Hepatocyte (in vitro differentiated cells): ENCODE measurements at regions not wholly inside any gene's neighbourhood (a gene's known extent, or its start where the extent isn't known, plus 50 kb on each side); places are given as distances from the start of the nearest gene placed in this dataset.

ENCODE experiments used
- DNase-seq: peaks from one replicate; pipeline ENCODE4 v3.0.0-alpha.2; 2016; ENCODE audit warnings: low spot score
- H2AFZ ChIP-seq: fragments of 200-600 bp; sonication (generic); 2 replicates; pipeline ENCODE4 v1.6.0; 2016; ENCODE audit warnings: antibody characterized with exemption, mild to moderate bottlenecking
- H3K27ac ChIP-seq: fragments of 200-600 bp; sonication (generic); 2 replicates; pipeline ENCODE4 v1.5.1; 2016; ENCODE audit warnings: mild to moderate bottlenecking
- H3K27me3 ChIP-seq: fragments of 200-600 bp; sonication (generic); 2 replicates; pipeline ENCODE4 v1.6.1; 2016
- H3K36me3 ChIP-seq: fragments of 200-600 bp; sonication (generic); replicated peaks from 2 replicates; pipeline ENCODE4 v1.5.1; 2016; ENCODE audit warnings: low read depth; ENCODE audit not compliant: insufficient read depth
- H3K4me1 ChIP-seq: fragments of 200-600 bp; sonication (generic); 2 replicates; pipeline ENCODE4 v1.5.1; 2016; ENCODE audit warnings: mild to moderate bottlenecking, moderate library complexity; ENCODE audit not compliant: insufficient read depth
- H3K4me2 ChIP-seq: fragments of 200-600 bp; sonication (generic); 2 replicates; pipeline ENCODE4 v1.6.0; 2016
- H3K4me3 ChIP-seq: fragments of 200-600 bp; sonication (generic); 2 replicates; pipeline ENCODE4 v1.5.1; 2016; ENCODE audit warnings: mild to moderate bottlenecking
- H3K79me2 ChIP-seq: fragments of 200-600 bp; sonication (generic); 2 replicates; pipeline ENCODE4 v1.6.0; 2017; ENCODE audit warnings: mild to moderate bottlenecking
- H3K9me2 ChIP-seq: fragments of 200-600 bp; sonication (generic); replicated peaks from 2 replicates; pipeline ENCODE4 v1.6.0; 2017; ENCODE audit warnings: mild to moderate bottlenecking; ENCODE audit not compliant: insufficient read depth
- H3K9me3 ChIP-seq: fragments of 200-600 bp; sonication (generic); 2 replicates; pipeline ENCODE4 v1.5.1; 2016; ENCODE audit warnings: low read depth, mild to moderate bottlenecking
- H4K20me1 ChIP-seq: fragments of 200-600 bp; sonication (generic); 2 replicates; pipeline ENCODE4 v1.6.0; 2016; ENCODE audit warnings: mild to moderate bottlenecking; ENCODE audit not compliant: insufficient read depth, poor library complexity, severe bottlenecking
- CTCF ChIP-seq: fragments of 200-600 bp; sonication (generic); IDR thresholded peaks from 2 replicates; pipeline ENCODE4 v1.5.1; 2016; ENCODE audit warnings: antibody characterized with exemption, mild to moderate bottlenecking; ENCODE audit not compliant: poor library complexity
- EZH2 ChIP-seq: fragments of 200-600 bp; sonication (generic); IDR thresholded peaks from 2 replicates; pipeline ENCODE4 v1.6.1; 2016; ENCODE audit warnings: antibody characterized with exemption, mild to moderate bottlenecking, borderline replicate concordance
- EZH2phosphoT487 ChIP-seq: fragments of 200-600 bp; sonication (generic); IDR thresholded peaks from one replicate; pipeline ENCODE4 v1.6.1; 2018; ENCODE audit warnings: antibody characterized with exemption, mild to moderate bottlenecking, low read depth, moderate library complexity; ENCODE audit not compliant: unreplicated experiment, severe bottlenecking
- WGBS: methylation state at CpG from one replicate; pipeline ENCODE4 v1.1.6; 2016; ENCODE audit warnings: low lambda C conversion rate; ENCODE audit errors: missing lambda C conversion rate; 5-methylcytosine and 5-hydroxymethylcytosine counted together

DNA sequence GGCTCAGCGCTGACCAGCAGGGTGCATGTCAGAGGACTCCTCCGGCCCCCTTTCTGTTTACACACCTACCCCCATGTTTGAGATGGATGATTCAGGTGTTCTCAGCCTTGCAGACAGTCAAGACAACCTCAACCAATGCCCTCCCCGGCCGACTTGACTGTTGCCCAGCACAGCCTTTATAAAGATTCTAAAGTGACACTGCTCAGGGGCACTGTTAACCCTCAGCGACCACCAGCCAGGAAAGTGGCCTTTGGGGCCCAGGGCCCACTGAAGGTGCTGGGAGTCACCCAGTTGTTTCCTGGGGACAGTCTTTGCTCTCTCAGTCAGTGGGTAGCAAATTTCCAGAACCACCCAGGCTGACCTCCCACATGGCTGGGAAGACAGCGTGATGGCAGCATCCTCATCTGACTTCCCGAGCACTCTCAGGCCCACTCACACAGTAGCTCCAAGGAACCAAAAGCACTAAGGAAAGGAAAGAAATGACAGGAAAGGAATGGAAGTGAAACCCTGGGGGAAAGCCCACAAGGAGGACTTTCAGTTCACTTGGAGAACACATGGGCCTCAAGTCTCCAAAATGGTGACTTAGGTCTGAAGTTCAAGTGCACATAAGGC is 128.4 kb downstream of the ASB7 start:
- WGBS: 86% methylated on average over 7 of the region's 7 CpGs
- Histone ChIP-seq H3K79me2 (no peaks in the 10 kb centered on the region), H4K20me1 (no peaks in the 10 kb centered on the region), H3K9me3 (no peaks in the 10 kb centered on the region), H2AFZ (no peak overlapping the region), H3K9me2 (no peaks in the 10 kb centered on the region), H3K4me1 (peaks cover 17% of the 10 kb centered on the region), H3K36me3 (no peaks in the 10 kb centered on the region), H3K27ac (no peak overlapping the region), H3K4me3 (no peak overlapping the region), H3K4me2 (no peak overlapping the region), H3K27me3 (no peaks in the 10 kb centered on the region)
- DNase-seq: no peak
- TF ChIP-seq EZH2 (no peak), CTCF (no peak), EZH2phosphoT487 (no peak)

DNA sequence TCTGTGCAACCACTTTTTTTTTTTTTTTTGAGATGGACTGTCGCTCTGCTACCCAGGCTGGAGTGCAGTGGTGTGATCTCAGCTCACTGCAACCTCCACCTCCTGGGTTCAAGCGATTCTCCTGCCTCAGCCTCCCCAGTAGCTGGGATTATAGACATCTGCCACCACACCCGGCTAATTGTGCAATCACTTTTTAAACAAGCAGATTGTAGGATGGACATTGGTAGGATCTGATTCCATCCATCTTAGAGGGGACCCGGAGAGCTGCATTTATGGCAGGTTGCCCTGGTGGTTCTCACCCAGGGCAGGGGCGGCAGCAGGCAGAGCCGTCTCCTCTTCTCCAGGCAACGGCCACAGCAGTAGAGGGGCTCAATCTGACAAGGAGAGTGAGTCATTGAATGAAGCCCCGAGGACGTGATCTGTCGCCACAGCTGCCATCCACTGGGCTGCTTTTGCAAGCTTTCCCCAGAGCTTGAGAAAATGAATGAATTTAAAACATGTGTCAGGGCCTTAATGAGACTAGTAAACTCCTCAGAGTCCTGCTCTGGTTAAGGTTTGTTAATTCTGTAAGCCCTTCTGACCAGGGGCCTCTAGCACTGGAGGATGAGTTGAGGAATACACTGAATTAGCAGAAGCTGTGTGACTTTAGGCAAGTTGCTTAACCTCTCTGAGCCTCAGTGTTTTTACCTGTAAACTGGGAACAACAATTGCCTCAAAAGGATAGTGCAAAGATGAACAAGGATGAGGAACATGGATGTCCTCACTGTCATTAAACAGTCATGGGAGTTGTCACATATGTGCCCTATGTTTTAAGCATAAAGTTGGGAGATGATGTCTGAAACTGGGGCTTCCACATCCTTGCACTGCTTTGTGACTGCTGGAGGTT is 129.1 kb downstream of the ASB7 start:
- TF ChIP-seq CTCF (no peak), EZH2phosphoT487 (no peak), EZH2 (no peak)
- DNase-seq: no peak
- peaks cover 17% of the 10 kb centered on the region for H3K4me1 ChIP-seq
- H3K4me3 ChIP-seq: no peak overlapping the region
- H3K4me2 ChIP-seq: peak overlapping the region; percentile 36
- H3K36me3 ChIP-seq: no peaks in the 10 kb centered on the region
- H2AFZ ChIP-seq: no peak overlapping the region
- no peaks in the 10 kb centered on the region for H3K79me2 ChIP-seq
- H4K20me1 ChIP-seq: no peaks in the 10 kb centered on the region
- WGBS: 72% methylated on average over 10 of the region's 10 CpGs
- no peaks in the 10 kb centered on the region for H3K9me2 ChIP-seq
- H3K27ac ChIP-seq: peak overlapping the region; percentile 83
- H3K9me3 ChIP-seq: no peaks in the 10 kb centered on the region
- H3K27me3 ChIP-seq: no peaks in the 10 kb centered on the region

DNA sequence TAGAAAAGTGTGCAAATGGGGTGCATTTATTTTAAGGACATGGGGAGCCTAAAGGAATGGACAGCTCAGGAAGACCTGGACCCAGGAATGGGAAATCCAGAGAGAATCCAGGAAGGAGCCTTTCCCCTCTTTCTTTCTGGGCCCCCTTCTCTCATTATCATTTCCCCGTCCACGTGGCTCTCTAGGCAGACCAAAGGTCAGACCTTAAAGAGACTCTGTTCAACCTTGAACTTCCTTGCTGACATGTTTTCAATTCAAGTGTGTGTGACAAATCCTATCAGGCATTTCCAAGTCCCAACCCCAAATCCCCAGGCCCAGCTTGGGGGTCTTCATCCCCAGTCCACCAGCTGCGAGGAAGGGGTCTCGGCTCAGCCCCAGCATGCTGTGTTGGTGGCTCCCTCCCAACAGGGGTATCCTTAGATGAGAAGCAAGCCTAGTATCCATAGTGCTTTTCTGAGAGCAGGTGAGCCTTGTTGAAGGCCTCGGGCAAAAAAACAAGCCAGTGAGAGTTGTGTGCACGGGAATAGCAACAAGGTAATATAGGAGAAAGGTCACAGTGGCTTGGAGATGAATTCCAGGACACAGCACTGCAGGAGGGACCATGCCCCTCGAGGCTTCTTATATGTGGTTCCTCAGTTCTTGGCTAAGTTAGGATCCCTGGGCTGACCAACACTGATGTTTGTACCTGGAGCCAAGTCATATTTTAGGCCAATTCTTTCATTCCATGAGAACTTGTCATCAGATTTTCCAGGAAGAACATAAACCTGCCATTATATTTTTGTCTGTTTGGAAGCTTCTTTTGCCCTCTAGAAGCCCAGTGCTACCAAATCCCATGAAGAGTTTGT is 130.0 kb downstream of the ASB7 start:
- DNase-seq: no peak
- no peaks in the 10 kb centered on the region for H3K79me2 ChIP-seq
- peaks cover 17% of the 10 kb centered on the region for H3K4me1 ChIP-seq
- H3K4me3 ChIP-seq: no peak overlapping the region
- 76% methylated on average over 7 of the region's 7 CpGs for WGBS
- H3K4me2 ChIP-seq: peak overlapping the region; percentile 36
- no peaks in the 10 kb centered on the region for H3K9me2 ChIP-seq
- no peaks in the 10 kb centered on the region for H4K20me1 ChIP-seq
- peak overlapping the region; percentile 23 for H2AFZ ChIP-seq
- H3K36me3 ChIP-seq: no peaks in the 10 kb centered on the region
- peak overlapping the region; percentile 83 for H3K27ac ChIP-seq
- no peaks in the 10 kb centered on the region for H3K9me3 ChIP-seq
- no peak for TF ChIP-seq EZH2
- H3K27me3 ChIP-seq: no peaks in the 10 kb centered on the region
